ENCODE measurements at regions not wholly inside any gene's neighbourhood (a gene's known extent, or its start where the extent isn't known, plus 50 kb on each side); places are given as distances from the start of the nearest gene placed in this dataset.

- H3K4me1 ChIP-seq: no peaks in the 10 kb centered on the region
- TF ChIP-seq EP300 (IDR thresholded peaks at IDR 0.05): no peak
- TF ChIP-seq POLR2AphosphoS5 (IDR thresholded peaks at IDR 0.05): no peak
- TF ChIP-seq CTCF (IDR thresholded peaks at IDR 0.05): no peak
- no peak for TF ChIP-seq POLR2A (IDR thresholded peaks at IDR 0.05)
- no peaks in the 10 kb centered on the region for H3K27me3 ChIP-seq
- no peaks in the 10 kb centered on the region for H3K9me3 ChIP-seq
- 39 to 46% methylated on average over 2 to 3 of the region's 3 CpGs for WGBS, 2 donors
- ATAC-seq (ENCODE audit: low FRiP score in 2 of 2) (no peak), DNase-seq (no peak)
- H3K27ac ChIP-seq: no peak overlapping the region
- no peaks in the 10 kb centered on the region for H3K36me3 ChIP-seq
- no peak overlapping the region for H3K4me3 ChIP-seq
These were observed 345.4 kb downstream of the BUD13 start for GRCh38 chr11:116427337-116427902.

- Histone ChIP-seq H3K27me3 (no peaks in the 10 kb centered on the region), H3K27ac (no peak overlapping the region), H3K4me1 (no peaks in the 10 kb centered on the region), H3K36me3 (no peaks in the 10 kb centered on the region), H3K4me3 (no peak overlapping the region), H3K9me3 (no peaks in the 10 kb centered on the region)
- 62 to 71% methylated on average over 1 of the region's 1 CpG for WGBS, 2 donors
- no peak for DNase-seq
- no peak for ATAC-seq (ENCODE audit: low FRiP score in 2 of 2)
- TF ChIP-seq POLR2AphosphoS5 (IDR thresholded peaks at IDR 0.05) (no peak), EP300 (IDR thresholded peaks at IDR 0.05) (no peak), POLR2A (IDR thresholded peaks at IDR 0.05) (no peak), CTCF (IDR thresholded peaks at IDR 0.05) (no peak)
These were observed 346.0 kb downstream of the BUD13 start for GRCh38 chr11:116426761-116427160.

DNA sequence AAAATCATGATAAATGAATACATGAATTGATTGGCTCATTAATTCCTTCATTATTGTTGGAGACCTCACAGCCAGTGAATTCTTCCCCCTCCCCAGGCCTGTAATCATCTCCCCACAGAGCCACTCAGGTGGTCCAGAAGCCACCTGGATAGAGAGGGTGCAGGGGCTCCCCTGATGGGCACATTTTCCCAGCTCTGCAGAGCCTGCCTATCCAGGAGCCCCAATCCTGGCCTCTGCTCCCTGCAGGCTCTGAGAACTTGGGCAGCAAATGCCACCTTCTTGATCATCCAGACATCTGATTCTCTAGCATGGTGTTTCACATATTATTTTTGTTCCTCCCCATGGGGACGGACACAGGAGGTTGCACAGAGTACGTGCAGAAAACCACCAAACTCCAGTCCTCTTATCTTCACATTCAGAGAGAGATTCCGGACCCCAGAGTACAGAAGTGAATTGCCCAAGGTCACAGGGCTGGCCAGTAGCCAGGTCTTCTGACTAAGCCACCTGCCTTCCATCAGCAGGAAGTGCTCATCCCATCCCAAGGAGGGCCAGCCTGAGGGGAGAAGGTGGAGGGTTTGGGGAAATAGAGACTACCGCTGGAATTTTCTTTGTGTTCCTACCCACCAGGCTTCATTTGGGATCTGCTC lies 348.0 kb downstream of the BUD13 start:
- Histone ChIP-seq H3K36me3 (no peaks in the 10 kb centered on the region), H3K4me3 (no peak overlapping the region), H3K9me3 (no peaks in the 10 kb centered on the region), H3K27ac (no peak overlapping the region), H3K4me1 (no peaks in the 10 kb centered on the region), H3K27me3 (no peaks in the 10 kb centered on the region)
- no peak for TF ChIP-seq CTCF (IDR thresholded peaks at IDR 0.05)
- no peak for TF ChIP-seq POLR2AphosphoS5 (IDR thresholded peaks at IDR 0.05)
- TF ChIP-seq EP300 (IDR thresholded peaks at IDR 0.05): no peak
- TF ChIP-seq POLR2A (IDR thresholded peaks at IDR 0.05): no peak
- DNase-seq: no peak
- 78% methylated on average over 4 of the region's 4 CpGs for WGBS, 2 donors
- ATAC-seq (ENCODE audit: low FRiP score in 2 of 2): no peak

- TF ChIP-seq POLR2A (IDR thresholded peaks at IDR 0.05): no peak
- no peak for TF ChIP-seq EP300 (IDR thresholded peaks at IDR 0.05)
- no peak for TF ChIP-seq POLR2AphosphoS5 (IDR thresholded peaks at IDR 0.05)
- no peak for TF ChIP-seq CTCF (IDR thresholded peaks at IDR 0.05)
- Histone ChIP-seq H3K27me3 (no peaks in the 10 kb centered on the region), H3K4me1 (no peaks in the 10 kb centered on the region), H3K36me3 (no peaks in the 10 kb centered on the region), H3K4me3 (no peak overlapping the region), H3K27ac (no peak overlapping the region), H3K9me3 (no peaks in the 10 kb centered on the region)
- DNase-seq (peak in 1 of 2 donors; percentile 4), ATAC-seq (ENCODE audit: low FRiP score in 2 of 2) (no peak)
- WGBS, 2 donors: 81 to 84% methylated on average over 6 of the region's 6 CpGs
These were observed 349.7 kb downstream of the BUD13 start for GRCh38 chr11:116422956-116423600.
